ENCODE measurements at regions not wholly inside any gene's neighbourhood (a gene's known extent, or its start where the extent isn't known, plus 50 kb on each side); places are given as distances from the start of the nearest gene placed in this dataset.

GRCh38 chr5:54838843-54839242 lies 146.6 kb downstream of the ESM1 start:
- no peak for TF ChIP-seq GATA2 (IDR thresholded peaks at IDR 0.05; ENCODE audit: low read depth, low read length)
- no peak for TF ChIP-seq GATA3 (IDR thresholded peaks at IDR 0.05; ENCODE audit: low read depth, low read length)
